Embryonic facial prominence (tissue), 1 donor: ENCODE measurements at regions not wholly inside any gene's neighbourhood (a gene's known extent, or its start where the extent isn't known, plus 50 kb on each side); places are given as distances from the start of the nearest gene placed in this dataset.

Experiments used
- DNase-seq: peaks from one replicate; pipeline ENCODE4 v3.0.0-alpha.2; 2016; ENCODE audit errors: extremely low spot score

DNA sequence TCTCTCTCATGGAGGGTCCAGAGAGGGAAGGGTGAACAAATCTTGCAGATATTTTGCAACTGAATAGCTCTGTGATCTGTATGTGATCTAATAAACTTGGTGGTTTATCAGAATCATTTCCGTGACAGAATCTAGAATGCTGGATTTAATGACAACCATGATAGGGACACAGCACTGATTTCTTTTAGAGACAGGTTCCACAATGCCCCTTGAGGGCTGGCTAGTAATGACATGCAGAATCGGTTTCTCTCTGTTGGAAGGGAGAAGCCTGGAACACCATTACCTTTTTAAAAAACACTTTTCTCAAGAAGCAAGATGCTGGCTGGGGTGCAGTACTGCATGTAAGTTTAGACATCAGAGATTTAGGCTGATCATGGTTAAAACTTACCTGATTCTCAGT is 313.4 kb downstream of the CDH26 start:
- no peak for DNase-seq

- DNase-seq = no peak
Observed at GRCh38 chr20:60272790-60273189, 314.6 kb downstream of the CDH26 start.

DNA sequence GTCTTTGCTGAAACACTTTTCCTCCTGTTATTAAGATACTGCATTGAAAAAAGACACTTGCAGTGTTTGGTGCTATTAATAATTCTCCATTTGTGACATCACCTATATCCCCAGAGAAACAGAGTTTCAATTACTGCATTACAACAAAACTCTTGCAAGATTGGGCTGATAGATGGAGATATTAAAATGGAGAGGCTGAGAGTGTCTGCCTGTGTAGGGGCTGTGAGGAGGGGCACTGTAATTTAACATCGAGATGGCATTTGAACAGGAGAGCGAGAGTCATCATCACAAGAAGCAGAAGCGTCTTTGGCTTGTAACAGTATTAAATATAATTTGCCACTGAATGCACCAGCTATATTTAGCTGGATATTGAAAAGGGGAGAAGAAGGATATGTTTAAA is 316.5 kb downstream of the CDH26 start:
- DNase-seq = no peak

DNA sequence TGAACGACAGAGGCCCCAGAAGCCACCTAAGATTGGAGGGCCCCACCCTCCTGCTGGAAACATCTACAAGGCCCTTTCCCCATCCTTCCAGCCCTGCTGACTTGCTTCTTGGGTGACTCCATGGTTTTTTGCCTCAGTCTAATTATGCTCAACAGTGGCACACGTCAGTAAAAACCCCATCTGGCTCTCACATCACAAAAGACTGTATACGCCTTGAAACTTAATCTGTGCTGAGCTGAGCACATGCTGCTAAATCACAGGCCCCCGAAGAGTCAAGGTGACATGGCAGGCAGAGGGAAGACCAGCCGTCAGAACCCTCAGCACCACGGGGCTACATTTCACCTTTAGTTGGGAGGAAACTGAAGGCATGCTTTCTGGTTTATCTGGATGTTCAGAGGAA is 323.1 kb downstream of the CDH26 start:
- DNase-seq = no peak

- DNase-seq = no peak
Observed at GRCh38 chr20:60283281-60283680, 325.1 kb downstream of the CDH26 start.

DNA sequence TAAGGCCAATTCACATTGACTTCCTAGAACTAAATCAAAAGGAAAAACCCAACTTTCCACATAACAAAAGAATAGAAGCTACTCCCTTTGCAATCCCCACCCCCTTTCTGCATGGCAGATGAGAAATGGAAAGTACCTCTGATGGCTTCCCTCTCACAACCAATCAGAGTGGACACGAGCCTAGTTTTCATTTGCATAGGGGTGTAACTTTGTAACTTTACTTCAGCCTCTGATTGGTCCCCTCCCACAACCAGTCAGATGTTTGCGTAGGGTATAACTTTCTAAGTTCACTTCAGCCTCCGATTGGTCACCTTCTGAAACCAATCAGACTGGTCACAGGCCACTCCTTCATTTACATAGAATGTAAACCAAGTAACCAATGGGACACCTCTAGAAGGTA is 328.5 kb downstream of the CDH26 start:
- DNase-seq = no peak

- DNase-seq = no peak
Observed at GRCh38 chr20:60288945-60289344, 330.7 kb downstream of the CDH26 start.

DNA sequence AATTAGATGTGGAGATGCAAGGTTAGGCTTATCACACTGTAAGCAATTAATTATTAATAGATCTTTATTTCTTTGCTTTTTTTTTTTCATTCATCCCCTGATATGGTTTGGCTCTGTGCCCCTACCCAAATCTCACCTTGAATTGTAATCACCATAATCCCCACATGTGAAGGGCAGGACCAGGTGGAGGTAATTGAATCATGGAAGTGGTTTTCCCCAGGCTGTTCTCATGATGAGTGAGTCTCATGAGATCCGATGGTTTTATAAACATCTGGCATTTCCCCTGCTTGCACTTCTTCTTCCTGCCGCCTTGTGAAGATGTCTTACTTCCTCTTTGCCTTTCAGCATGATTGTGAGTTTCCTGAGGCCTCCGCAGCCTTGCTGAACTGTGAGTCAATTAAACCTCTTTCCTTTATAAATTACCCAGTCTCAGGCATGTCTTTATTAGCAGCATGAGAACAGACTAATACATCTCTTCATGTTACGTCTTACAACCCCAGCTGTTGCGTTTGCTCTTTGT is 333.8 kb downstream of the CDH26 start:
- DNase-seq = no peak

- DNase-seq = no peak
Observed at GRCh38 chr20:60294632-60295031, 336.4 kb downstream of the CDH26 start.

DNA sequence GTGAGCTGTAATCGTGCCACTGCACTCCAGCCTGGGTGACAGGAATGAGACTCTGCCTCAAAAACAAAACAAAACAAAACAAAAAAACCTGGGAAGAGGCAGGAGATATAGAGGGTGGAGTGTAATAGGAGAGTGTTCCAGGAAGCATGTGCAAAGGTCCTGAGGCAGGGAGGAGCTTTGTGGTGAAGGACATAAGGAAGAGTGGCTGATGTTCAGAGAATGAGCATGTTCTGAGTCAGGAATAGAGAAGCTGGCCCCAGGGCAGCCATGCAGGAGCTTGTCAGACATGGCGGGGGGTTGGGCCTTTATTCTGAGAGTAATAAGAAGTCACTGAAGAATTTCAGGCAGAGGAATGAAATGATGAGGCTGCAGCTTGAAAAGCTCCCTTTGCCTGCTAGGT is 337.0 kb downstream of the CDH26 start:
- DNase-seq = no peak

- no peak for DNase-seq
Observed at GRCh38 chr20:60297649-60298048, 339.4 kb downstream of the CDH26 start.

- DNase-seq = no peak
Observed at GRCh38 chr20:60298647-60299046, 340.4 kb downstream of the CDH26 start.

DNA sequence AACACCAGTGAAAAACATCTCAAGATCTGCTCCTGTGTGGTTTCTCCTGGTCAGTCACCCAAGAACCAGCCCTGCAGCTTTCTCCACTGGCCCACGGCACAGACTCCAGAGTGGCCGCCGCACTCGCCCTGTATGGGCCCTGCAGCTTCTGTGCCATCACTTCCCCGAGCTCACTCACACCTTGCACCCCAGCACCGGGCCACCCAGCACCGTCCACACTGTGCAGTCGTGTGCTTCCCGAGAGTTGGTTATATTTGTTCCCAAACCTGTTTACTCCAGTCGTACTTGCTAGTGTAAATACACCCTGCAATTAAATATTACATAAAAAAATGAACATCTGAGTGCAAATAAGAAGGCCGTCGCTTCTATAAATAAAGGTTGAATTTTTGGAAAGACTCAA is 341.7 kb downstream of the CDH26 start:
- no peak for DNase-seq

DNA sequence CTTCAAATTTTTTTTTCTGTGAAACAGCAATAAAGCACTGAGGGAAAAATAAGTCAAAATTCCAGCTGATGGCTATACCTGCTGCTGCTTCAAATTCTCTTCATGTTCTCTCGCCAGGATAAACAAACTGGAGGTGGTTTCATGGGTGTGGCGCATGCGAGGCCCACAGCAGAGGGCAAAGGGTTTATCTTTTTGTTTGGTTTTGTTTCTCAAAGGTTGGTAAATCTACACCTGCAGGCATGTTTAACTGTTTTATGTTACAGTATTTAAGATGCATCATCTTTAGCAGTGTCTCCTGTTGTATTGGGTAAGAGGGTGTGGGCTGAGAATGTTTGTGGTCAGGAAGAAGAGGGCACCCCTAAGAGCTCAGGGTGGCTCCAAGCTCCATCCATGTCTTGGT is 342.2 kb downstream of the CDH26 start:
- DNase-seq = no peak

DNA sequence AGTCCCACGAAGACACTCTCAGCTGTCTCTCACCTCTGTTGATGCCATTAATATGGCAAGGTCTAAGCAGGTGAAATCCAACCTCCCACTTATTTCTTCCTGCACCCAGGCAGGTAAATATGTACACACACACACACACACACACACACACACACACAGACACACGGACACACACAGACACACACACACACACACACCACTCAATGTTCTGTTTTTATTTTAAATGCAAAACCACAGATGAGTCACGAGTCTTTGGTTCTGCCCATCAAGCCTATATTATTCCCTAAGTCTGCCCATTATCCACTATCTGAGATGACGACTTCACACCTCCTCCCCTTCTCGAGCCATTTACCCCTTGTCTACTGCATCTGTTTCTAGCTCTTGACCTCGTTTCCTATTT is 344.7 kb downstream of the CDH26 start:
- no peak for DNase-seq

- no peak for DNase-seq
Observed at GRCh38 chr20:60304026-60304590, 345.9 kb downstream of the CDH26 start.

DNA sequence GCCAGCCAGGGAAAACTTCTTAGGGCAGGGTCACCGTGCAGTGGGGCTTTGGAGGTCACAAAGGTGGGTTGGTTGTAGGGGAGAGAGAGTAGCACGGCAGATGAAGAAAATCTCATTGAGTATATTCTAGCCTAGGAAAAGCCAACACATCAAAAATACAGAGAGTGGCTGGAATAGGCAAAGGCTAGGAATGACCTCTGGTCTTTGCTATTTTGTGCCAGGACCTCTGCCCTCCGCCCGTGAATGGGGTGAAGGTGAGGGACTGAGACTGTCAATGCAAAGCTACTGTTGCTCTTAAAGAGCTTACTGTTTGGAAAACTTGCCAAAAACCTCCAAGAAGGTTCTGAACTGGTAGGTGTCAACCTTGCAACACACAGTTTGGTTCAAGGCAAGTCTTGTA is 346.7 kb downstream of the CDH26 start:
- DNase-seq = no peak

- DNase-seq = no peak
Observed at GRCh38 chr20:60306105-60306504, 347.9 kb downstream of the CDH26 start.

GRCh38 chr20:60306551-60306950 is 348.3 kb downstream of the CDH26 start:
- DNase-seq = no peak

- DNase-seq = no peak
Observed at GRCh38 chr20:60310560-60311349, 352.5 kb downstream of the CDH26 start.

DNA sequence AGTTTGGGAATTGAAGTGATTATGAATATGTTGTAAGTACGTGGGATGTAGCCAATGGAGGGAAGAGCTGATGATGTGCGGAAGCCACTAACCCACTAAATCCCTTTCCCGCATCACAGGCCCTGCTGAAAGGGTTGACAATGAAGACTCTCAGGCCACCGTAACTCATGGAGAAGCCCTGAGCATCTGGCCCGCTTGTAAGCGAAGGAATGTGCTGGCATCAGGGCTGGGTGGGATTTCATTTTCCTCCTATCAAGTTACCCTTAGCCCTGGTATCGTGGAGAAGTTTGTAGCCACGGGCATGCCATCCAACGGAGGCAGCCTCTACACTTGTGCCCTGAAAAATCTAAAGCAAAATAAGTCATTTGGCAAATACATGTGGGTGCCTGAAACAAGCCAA is 355.0 kb downstream of the CDH26 start:
- no peak for DNase-seq

DNA sequence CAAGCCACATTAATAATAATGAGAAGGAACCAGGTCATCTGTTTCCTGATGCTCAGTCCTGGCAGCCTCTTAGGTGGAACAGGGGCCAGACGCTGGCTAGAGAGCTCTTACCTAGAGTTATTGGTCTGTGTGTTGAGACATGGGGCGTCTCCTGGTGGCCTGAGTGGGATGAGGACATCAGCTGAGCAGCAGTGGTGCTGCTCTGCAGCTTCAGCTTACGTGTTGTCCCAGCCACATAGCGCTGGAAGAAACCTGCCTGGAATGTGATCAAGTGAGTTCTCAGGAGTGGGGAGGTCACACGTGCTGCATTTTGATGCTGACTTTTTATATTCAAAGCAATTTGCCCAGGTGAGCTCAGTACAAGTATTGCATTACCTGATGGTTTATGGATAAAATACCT is 355.4 kb downstream of the CDH26 start:
- DNase-seq = no peak

DNA sequence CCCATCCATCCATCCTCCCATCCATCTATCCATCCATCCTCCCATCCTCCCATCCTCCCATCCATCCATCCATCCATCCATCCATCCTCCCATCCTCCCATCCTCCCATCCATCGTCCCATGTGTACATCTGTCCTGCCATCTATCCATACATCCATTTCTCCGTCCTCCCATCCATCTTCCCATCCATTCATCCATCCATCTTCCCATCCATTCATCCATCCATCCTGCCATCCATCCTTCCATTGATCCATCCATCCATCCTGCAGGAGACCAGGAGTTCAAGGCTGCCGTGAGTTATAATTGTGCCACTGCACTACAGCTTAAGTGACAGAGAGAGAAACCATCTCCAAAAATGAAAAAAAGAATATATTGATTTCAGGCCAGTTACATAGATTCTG is 356.5 kb downstream of the CDH26 start:
- no peak for DNase-seq
